Skeletal muscle cell (primary cell): ENCODE measurements at regions not wholly inside any gene's neighbourhood (a gene's known extent, or its start where the extent isn't known, plus 50 kb on each side); places are given as distances from the start of the nearest gene placed in this dataset.

Experiments used
- DNase-seq: peaks from one replicate; pipeline ENCODE4 v3.0.0-alpha.2; 2010; ENCODE audit warnings: low read depth
- H3K4me3 ChIP-seq: 2 replicates; pipeline ENCODE4 v1.5.1; 2011; ENCODE audit warnings: low read depth, mild to moderate bottlenecking, control low read depth, low read length, moderate library complexity

DNA sequence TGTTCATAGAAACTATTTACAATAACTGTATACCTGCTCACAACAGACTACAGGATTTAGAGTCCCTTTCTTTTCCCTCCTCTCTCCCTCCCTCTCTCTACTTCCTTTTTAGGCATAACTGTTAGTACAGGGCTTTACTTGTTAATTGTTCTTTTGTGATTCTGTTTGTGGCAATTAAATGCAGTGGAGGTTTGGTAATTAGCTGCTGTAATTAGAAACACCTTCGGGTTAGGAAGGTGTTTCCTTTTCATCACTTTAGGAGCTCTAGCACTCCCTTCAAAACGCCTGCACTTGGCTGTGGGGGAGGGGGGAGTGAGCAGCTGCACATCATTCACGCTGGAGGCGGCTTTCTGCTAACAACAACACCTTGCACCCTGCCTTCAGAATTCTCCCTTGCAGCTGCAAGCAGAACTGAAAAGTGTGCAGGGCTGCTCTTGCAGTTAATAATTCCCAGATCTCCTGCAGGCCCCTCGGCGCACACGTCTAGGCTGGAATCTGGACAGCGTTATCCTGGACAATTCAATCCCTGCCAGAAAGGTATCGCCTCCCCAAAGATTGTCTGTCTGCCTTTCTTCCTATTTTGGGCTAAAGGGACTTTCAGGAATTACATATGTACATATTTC, 242.6 kb upstream of the RGMA start:
- H3K4me3 ChIP-seq = no peak overlapping the region
- DNase-seq = no peak

DNA sequence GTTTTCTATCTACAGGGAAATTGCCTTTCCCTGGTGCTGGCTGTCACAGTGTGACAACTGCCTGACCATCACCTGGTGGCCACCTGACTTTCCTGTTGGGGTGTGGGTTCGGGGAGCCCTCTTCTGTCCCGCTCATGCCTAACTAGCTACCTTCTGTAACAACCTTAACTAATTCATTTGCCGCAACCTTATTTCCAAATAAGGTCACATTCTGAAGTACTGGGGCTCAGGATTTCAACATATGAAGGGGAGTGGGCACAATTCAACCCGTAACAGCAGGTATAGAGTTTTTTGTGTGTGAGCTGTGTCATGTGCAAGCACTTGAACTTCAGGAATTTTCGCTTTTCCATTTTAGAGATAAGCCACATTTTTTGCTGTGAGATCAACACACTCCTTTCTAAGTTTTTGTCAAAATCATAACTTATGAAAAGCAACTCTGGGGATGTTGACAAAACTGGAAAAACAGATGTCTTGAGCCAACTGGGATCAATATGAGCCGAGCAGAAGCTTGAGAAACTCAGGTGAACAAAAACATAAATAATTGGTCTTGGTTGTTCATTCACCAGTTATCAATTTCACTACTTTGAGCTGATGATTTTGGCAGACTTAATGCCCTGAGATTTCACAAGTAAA, 242.0 kb upstream of the RGMA start:
- H3K4me3 ChIP-seq = no peak overlapping the region
- no peak for DNase-seq

- H3K4me3 ChIP-seq = no peak overlapping the region
- DNase-seq = no peak
Observed at GRCh38 chr15:93327364-93327763, 238.4 kb upstream of the RGMA start.

- DNase-seq = no peak
- no peak overlapping the region for H3K4me3 ChIP-seq
Observed at GRCh38 chr15:93324186-93324975, 235.4 kb upstream of the RGMA start.

GRCh38 chr15:93321881-93322282, 232.9 kb upstream of the RGMA start:
- DNase-seq = no peak
- H3K4me3 ChIP-seq = no peak overlapping the region

DNA sequence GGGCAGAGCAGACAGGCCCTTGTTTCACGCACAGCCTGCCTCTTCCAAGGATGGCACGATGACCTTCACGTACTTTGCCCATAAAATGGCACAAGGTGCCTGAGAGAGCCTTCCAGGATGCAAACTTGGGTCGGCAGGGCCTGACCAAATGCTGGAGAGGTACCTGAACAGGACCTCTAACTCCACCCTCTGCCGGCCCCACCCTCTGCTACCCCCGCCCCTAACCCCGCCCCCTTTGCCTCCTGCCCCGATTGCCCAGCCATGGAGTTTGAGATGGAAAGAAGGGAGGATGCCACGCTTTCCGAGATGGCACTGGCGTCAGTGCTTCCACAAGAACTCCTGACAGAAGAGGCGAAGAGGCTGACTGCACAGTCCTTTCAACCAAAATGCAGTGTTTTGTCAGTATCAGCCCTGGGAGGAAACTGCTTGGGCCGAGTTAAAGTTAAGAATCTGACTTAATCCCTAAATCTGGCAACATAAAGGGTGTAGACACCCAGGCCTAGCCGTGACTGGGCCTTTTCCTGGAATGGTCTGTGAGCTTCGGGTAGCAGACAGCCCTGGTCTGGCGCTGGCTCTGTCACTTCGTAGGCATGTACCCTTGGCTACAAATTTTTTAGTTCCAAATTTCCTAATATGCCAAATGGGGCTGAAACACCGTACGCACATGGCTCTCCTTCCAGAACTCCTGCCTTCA, 230.3 kb upstream of the RGMA start:
- no peak overlapping the region for H3K4me3 ChIP-seq
- no peak for DNase-seq

- H3K4me3 ChIP-seq = no peak overlapping the region
- no peak for DNase-seq
Observed at GRCh38 chr15:93317772-93318171, 228.8 kb upstream of the RGMA start.

DNA sequence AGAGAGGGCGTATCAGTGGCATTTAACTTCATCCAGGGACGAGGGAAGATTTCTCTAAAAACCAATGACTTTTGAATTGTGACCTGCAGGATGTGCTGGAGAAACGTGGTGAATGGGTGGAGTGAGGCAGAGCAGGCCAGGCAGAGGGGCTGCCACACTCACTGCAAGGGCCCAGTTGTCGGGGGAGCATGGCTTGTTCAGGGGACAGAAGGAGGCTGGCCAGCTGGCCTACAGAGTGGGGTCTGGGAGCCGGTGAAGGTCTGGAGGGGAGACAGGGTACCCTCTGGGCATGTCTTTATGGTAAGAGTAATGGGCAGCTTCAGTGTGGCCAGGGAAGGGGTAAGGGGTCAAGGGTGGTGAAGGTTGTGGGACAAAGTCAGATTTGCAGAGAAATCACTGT, 225.2 kb upstream of the RGMA start:
- H3K4me3 ChIP-seq = no peak overlapping the region
- no peak for DNase-seq

DNA sequence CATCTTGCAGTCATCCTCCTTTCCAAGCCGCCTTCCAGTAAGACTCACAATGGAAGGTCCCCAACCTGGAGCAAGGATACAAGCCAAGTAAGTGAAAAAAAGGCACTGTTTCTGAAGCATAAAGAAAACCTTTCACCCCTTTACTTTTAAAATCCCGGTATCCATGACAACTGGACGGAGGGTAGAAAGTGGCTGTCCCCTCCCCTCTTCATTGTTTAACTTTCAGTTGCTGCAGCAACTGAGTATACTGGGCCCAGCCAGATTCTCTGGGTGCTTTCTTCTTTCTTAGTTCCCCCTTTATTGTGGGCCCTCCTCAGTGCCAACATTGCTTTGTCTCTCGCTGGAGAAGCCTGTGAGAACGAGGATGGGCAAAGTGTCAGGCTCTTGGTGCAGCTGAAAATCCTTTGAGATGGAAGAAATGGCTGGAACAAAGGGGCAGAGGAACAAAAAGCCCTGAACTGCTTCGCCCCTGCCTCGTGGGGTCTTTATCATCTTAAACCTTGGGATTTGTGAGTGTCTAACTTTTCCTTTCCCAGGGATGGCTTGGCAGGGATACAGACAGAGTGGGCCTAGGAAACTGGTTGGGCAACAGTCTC, 224.0 kb upstream of the RGMA start:
- DNase-seq = no peak
- no peak overlapping the region for H3K4me3 ChIP-seq

- no peak for DNase-seq
- no peak overlapping the region for H3K4me3 ChIP-seq
Observed at GRCh38 chr15:93311620-93312019, 222.6 kb upstream of the RGMA start.

GRCh38 chr15:93308026-93308690, 219.1 kb upstream of the RGMA start:
- H3K4me3 ChIP-seq = no peak overlapping the region
- no peak for DNase-seq

GRCh38 chr15:93307513-93307912, 218.5 kb upstream of the RGMA start:
- H3K4me3 ChIP-seq = no peak overlapping the region
- DNase-seq = no peak

DNA sequence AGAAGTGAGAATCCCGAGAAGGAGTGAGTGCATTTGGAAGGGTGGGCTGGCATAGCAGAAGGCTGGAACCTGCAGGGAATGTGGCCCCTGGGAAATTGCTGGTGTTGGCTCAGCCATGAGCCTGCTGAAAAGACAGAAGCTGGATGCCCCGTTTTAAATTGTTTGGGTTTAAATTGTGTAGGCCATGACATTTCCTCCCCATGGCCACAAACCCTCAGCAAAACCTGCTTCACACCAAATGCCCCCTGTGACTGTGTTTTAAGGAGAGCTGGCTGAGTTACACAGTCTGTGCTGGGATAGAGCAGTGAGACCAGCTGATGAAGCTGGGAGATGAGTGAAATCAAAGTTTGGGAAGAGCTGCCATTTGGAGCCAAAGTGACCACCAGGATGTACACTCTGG, 216.3 kb upstream of the RGMA start:
- H3K4me3 ChIP-seq = no peak overlapping the region
- DNase-seq = no peak

- no peak for DNase-seq
Observed at GRCh38 chr15:93302080-93302765, 213.2 kb upstream of the RGMA start.

DNA sequence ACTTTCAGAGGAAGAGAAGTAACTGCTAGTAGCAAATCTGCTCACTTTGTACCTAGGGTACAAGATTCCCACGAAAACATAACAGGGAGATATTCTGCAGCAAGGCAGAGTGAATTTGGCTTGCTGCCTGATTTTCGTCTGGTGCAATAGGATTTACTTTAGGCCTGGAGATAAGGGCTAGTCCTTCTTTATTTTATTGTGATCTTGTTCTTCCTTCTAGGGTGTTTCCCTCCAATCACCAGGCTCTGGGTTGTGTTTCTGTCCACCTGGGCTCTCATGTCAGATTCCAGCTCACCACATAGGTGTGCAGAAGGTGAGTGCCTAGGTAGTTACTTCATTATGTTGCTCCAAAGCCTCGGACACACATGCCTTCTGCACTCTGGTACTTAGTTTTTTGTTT, 211.8 kb upstream of the RGMA start:
- no peak overlapping the region for H3K4me3 ChIP-seq
- no peak for DNase-seq

More at GRCh38 chr15:93302080-93302765, 213.2 kb upstream of the RGMA start:
- no peak overlapping the region for H3K4me3 ChIP-seq

- no peak for DNase-seq
Observed at GRCh38 chr15:93299675-93300074, 210.7 kb upstream of the RGMA start.

DNA sequence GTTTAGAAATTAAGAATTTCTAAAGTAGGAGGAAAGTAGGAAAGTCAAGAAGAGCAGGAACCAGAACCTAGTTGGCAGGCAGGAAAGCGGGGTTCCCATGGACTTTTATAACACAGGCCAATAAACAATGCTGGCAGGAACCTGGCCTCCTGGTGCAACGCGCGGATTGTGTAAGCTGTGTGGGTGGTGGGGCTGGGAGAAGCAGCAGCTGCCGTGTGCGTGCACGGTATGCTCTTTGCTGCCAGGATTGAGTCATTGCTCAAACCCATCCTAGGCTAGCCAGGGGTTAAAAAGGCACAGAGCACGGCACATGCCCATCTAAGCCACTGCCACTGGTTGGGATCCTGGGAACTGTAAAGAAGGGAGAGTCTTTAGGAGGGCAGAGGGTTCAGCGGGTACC, 209.9 kb upstream of the RGMA start:
- H3K4me3 ChIP-seq = no peak overlapping the region
- no peak for DNase-seq

More at GRCh38 chr15:93299675-93300074, 210.7 kb upstream of the RGMA start:
- no peak overlapping the region for H3K4me3 ChIP-seq

DNA sequence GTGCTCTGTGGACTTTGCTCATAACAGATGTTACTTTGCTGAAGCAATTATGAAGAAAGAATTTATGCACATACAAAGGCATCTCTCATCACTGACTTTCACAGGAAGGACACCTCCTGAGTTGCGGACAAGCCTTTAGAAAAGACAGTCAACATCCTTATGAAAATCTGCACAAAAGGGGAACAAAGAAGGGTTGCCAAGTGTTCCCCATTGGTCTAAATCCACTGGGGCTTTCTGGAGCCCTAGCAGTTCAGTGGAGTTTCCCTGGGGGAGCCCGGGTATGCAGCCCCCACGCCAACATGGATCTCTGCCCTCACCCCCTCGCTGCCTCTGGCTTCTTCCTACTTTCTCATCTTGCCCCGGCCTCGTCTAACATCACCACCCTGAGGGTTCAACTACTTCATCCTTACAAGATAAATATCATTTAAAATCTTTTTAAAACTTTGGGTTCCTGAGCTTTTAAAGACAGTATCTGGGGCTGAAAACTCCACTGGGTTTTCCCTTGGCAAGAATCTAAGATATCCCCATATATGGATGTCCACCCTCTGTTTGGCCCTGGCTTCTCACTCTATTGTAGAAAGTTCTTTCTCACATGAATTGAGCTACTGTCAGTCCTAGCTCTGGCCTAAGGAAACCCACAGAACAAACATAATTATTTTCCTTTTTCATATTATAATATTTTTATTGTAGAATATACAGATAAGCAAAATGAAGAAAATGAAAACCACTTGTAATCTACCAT, 207.9 kb upstream of the RGMA start:
- no peak overlapping the region for H3K4me3 ChIP-seq
- no peak for DNase-seq
